ENCODE measurements at regions not wholly inside any gene's neighbourhood (a gene's known extent, or its start where the extent isn't known, plus 50 kb on each side); places are given as distances from the start of the nearest gene placed in this dataset.

GRCh38 chr10:6755781-6756460 is 175.8 kb upstream of the PRKCQ start:
- DNase-seq = no peak

- DNase-seq = no peak
These were observed 173.6 kb upstream of the PRKCQ start for GRCh38 chr10:6753644-6754043.

GRCh38 chr10:6751363-6751762 is 171.3 kb upstream of the PRKCQ start:
- no peak for DNase-seq

- DNase-seq = peak; percentile 44 to 78
These were observed 169.0 kb upstream of the PRKCQ start for GRCh38 chr10:6748981-6749635.

GRCh38 chr10:6748029-6748428 is 168.0 kb upstream of the PRKCQ start:
- no peak for DNase-seq

GRCh38 chr10:6746782-6747181 is 166.7 kb upstream of the PRKCQ start:
- no peak for DNase-seq

- DNase-seq = no peak
These were observed 163.3 kb upstream of the PRKCQ start for GRCh38 chr10:6743291-6743849.

GRCh38 chr10:6741541-6741941 is 161.5 kb upstream of the PRKCQ start:
- DNase-seq = no peak

- no peak for DNase-seq
These were observed 159.6 kb upstream of the PRKCQ start for GRCh38 chr10:6739530-6740174.

- no peak for DNase-seq
These were observed 158.2 kb upstream of the PRKCQ start for GRCh38 chr10:6738112-6738768.

- DNase-seq = no peak
These were observed 157.7 kb upstream of the PRKCQ start for GRCh38 chr10:6737758-6738111.

- peak in 1 of 2 experiments; percentile 46 for DNase-seq
These were observed 157.1 kb upstream of the PRKCQ start for GRCh38 chr10:6737080-6737641.

- no peak for DNase-seq
These were observed 154.2 kb upstream of the PRKCQ start for GRCh38 chr10:6734286-6734685.

GRCh38 chr10:6729861-6730344 is 149.8 kb upstream of the PRKCQ start:
- DNase-seq = no peak

GRCh38 chr10:6729071-6729774 is 149.1 kb upstream of the PRKCQ start:
- DNase-seq = peak in 1 of 2 experiments; percentile 5

GRCh38 chr10:6726924-6727323 is 146.8 kb upstream of the PRKCQ start:
- DNase-seq = no peak

- peak in 1 of 2 experiments; percentile 32 for DNase-seq
These were observed 142.5 kb upstream of the PRKCQ start for GRCh38 chr10:6722616-6723004.

GRCh38 chr10:6721964-6722615 is 142.0 kb upstream of the PRKCQ start:
- DNase-seq = peak; percentile 62 to 94

GRCh38 chr10:6721480-6721879 is 141.4 kb upstream of the PRKCQ start:
- DNase-seq = peak; percentile 65 to 88

- DNase-seq = no peak
These were observed 139.5 kb upstream of the PRKCQ start for GRCh38 chr10:6719561-6719960.

GRCh38 chr10:6718550-6718949 is 138.5 kb upstream of the PRKCQ start:
- no peak for DNase-seq

GRCh38 chr10:6716516-6716915 is 136.4 kb upstream of the PRKCQ start:
- no peak for DNase-seq

Data from SW 1271 (cell line).